K562 (cell line): ENCODE measurements at regions not wholly inside any gene's neighbourhood (a gene's known extent, or its start where the extent isn't known, plus 50 kb on each side); places are given as distances from the start of the nearest gene placed in this dataset.

Experiments used
- ATAC-seq: fragments of 200-7000 bp; cut with Tn5 transposase; 3 replicates; pipeline ENCODE4 v1.9.1; 2020; ENCODE audit warnings: moderate library complexity
- BruUV-seq: library from RNA; stranded (reverse); fragments of 400-500 nt; replicated peaks from 2 replicates; lab custom pipeline; 2021; lab: Mats Ljungman, UMichigan
- CTCF ChIA-PET: fragments of 300-600 bp; formaldehyde crosslinking; extraction: SDS; loops from one replicate; lab custom pipeline; 2021; ENCODE audit warnings: low intra/inter-chr PET ratio; lab: Yijun Ruan, JAX
- POLR2A ChIA-PET: fragments of 300-600, 350-650 bp; sonication (Branson Sonifier 250); formaldehyde crosslinking; extraction: SDS; loops from one replicate; lab custom pipeline; 2021; ENCODE audit warnings: antibody characterized with exemption, inconsistent platforms; lab: Yijun Ruan, JAX
- DNase-seq, 4 experiments: peaks; one replicate each; pipeline versions ENCODE4 v3.0.0 to v3.0.0-alpha.2; 2011 to 2018; ENCODE audit warnings: low spot score in 3 of 4, mixed read lengths in 3 of 4; ENCODE audit errors: extremely low read depth in 1 of 4
- FAIRE-seq: peaks from 2 replicates; lab custom pipeline; 2011; peaks lifted over from hg19 to GRCh38; lab: Jason Lieb, UNC
- H2AFZ ChIP-seq: 2 replicates; pipeline ENCODE4 v1.6.0; 2011; ENCODE audit warnings: low read depth, low read length, control low read depth, inconsistent platforms
- H3K27ac ChIP-seq: fragments of 200-600 bp; 3 replicates; pipeline ENCODE4 v1.8.0; 2011; ENCODE audit warnings: low read depth, mild to moderate bottlenecking, control low read depth, inconsistent platforms, low read length, moderate library complexity, mixed read lengths; ENCODE audit errors: extremely low read depth
- H3K27me3 ChIP-seq, 2 experiments: fragments of 300-600 bp in 1 of 2; 2 replicates in 1 of 2; 3 replicates in 1 of 2; pipeline versions ENCODE4 v1.6.0 to v1.8.0; 2011; ENCODE audit warnings: inconsistent platforms in 2 of 2, low read length in 2 of 2, mild to moderate bottlenecking in 1 of 2, mixed read lengths in 1 of 2, moderate library complexity in 1 of 2; ENCODE audit not compliant: control insufficient read depth in 2 of 2, insufficient read depth in 2 of 2
- H3K36me3 ChIP-seq: fragments of 300-600 bp; 3 replicates; pipeline ENCODE4 v1.8.0; 2011; ENCODE audit warnings: mild to moderate bottlenecking, low read length, inconsistent platforms; ENCODE audit not compliant: control insufficient read depth, insufficient read depth
- H3K4me1 ChIP-seq, 2 experiments: fragments of 200-600 bp in 1 of 2; replicated peaks in 1 of 2; 2 replicates in 1 of 2; 3 replicates in 1 of 2; pipeline versions ENCODE4 v1.5.1 to v1.8.0; 2011; ENCODE audit warnings: inconsistent platforms in 2 of 2, low read length in 2 of 2, mild to moderate bottlenecking in 1 of 2, mixed read lengths in 1 of 2, moderate library complexity in 1 of 2; ENCODE audit not compliant: control insufficient read depth in 2 of 2, insufficient read depth in 2 of 2
- H3K4me2 ChIP-seq: 2 replicates; pipeline ENCODE4 v1.6.1; 2011; ENCODE audit warnings: low read length, control low read depth, inconsistent platforms, mixed read lengths; ENCODE audit not compliant: insufficient read depth
- H3K4me3 ChIP-seq: fragments of 200-600 bp; sonication (generic), shearing (Covaris generic); 2 replicates; pipeline ENCODE4 v1.5.1; 2016; ENCODE audit warnings: control low read depth, inconsistent platforms
- H3K79me2 ChIP-seq: fragments of 200-600 bp; 3 replicates; pipeline ENCODE4 v1.8.0; 2011; ENCODE audit warnings: low read length, inconsistent platforms; ENCODE audit not compliant: control insufficient read depth, insufficient read depth
- H3K9ac ChIP-seq, 2 experiments: 2 replicates each; pipeline versions ENCODE4 v1.6.0 to v1.6.1; 2011; ENCODE audit warnings: low read depth in 2 of 2, low read length in 2 of 2, control low read depth in 1 of 2, inconsistent platforms in 1 of 2, mild to moderate bottlenecking in 1 of 2, mixed read lengths in 1 of 2; ENCODE audit not compliant: insufficient read depth in 1 of 2
- H3K9me1 ChIP-seq: one replicate; pipeline ENCODE4 v1.6.0; 2011; ENCODE audit warnings: inconsistent platforms, mild to moderate bottlenecking, low read length, moderate library complexity; ENCODE audit not compliant: control insufficient read depth, insufficient read depth
- H3K9me3 ChIP-seq: replicated peaks from 2 replicates; pipeline ENCODE4 v1.5.1; 2011; ENCODE audit warnings: low read depth, low read length, inconsistent platforms; ENCODE audit not compliant: control insufficient read depth, insufficient read depth
- H4K20me1 ChIP-seq: replicated peaks from 2 replicates; pipeline ENCODE4 v1.6.1; 2011; ENCODE audit warnings: low read length, inconsistent platforms, mixed read lengths; ENCODE audit not compliant: control insufficient read depth, insufficient read depth
- EHMT2 ChIP-seq: fragments of 450-650 bp; IDR thresholded peaks from 2 replicates; pipeline ENCODE4 v1.6.1; 2018; ENCODE audit warnings: antibody characterized with exemption
- FOSL1 ChIP-seq: fragments of 200-800 bp; sonication (Bioruptor generic); conservative IDR thresholded peaks from 2 replicates; pipeline ENCODE4 v1.6.1; 2016; ENCODE audit warnings: missing genetic modification characterization, missing compliant biosample characterization
- HIVEP1 ChIP-seq: fragments of 250-450 bp; sonication (Bioruptor Pico); IDR thresholded peaks from 2 replicates; pipeline ENCODE4 v1.4.0; 2020; ENCODE audit warnings: mild to moderate bottlenecking
- KLF13 ChIP-seq: fragments of 450-650 bp; IDR thresholded peaks from 2 replicates; pipeline ENCODE4 v1.6.1; 2016; ENCODE audit warnings: missing genetic modification characterization, low read depth, mild to moderate bottlenecking, missing compliant biosample characterization, moderate library complexity, borderline replicate concordance
- MXI1 ChIP-seq: IDR thresholded peaks from 2 replicates; pipeline ENCODE4 v1.6.1; 2011; ENCODE audit warnings: low read depth, mild to moderate bottlenecking, improper control_type of control experiment, low read length
- NFIX ChIP-seq: fragments of 250-450 bp; sonication (Bioruptor Pico); IDR thresholded peaks from 2 replicates; pipeline ENCODE4 v1.4.0; 2020; ENCODE audit warnings: low read depth, mild to moderate bottlenecking, moderate library complexity
- NFXL1 ChIP-seq: fragments of 450-650 bp; formaldehyde crosslinking; IDR thresholded peaks from 2 replicates; pipeline ENCODE4 v1.4.0; 2021; ENCODE audit warnings: mild to moderate bottlenecking
- PHTF2 ChIP-seq: fragments of 250-450 bp; sonication (Bioruptor Pico); IDR thresholded peaks from 2 replicates; pipeline ENCODE4 v1.5.0; 2021; ENCODE audit warnings: mild to moderate bottlenecking
- SMAD3 ChIP-seq: fragments of 450-650 bp; formaldehyde crosslinking; conservative IDR thresholded peaks from 2 replicates; pipeline ENCODE4 v1.4.0; 2020; ENCODE audit warnings: mild to moderate bottlenecking
- TAF1 ChIP-seq: IDR thresholded peaks from 2 replicates; pipeline ENCODE4 v1.6.1; 2011; ENCODE audit warnings: mild to moderate bottlenecking, low read length, moderate library complexity; ENCODE audit not compliant: insufficient read depth, control insufficient read depth, severe bottlenecking; ENCODE audit errors: extremely low read depth
- TFAM ChIP-seq: fragments of 250-450 bp; sonication (Bioruptor Pico); conservative IDR thresholded peaks from 2 replicates; pipeline ENCODE4 v1.5.0; 2021; ENCODE audit warnings: mild to moderate bottlenecking, moderate library complexity
- ZNF561 ChIP-seq: fragments of 450-650 bp; formaldehyde crosslinking; conservative IDR thresholded peaks from 2 replicates; pipeline ENCODE4 v1.4.0; 2020; ENCODE audit warnings: mild to moderate bottlenecking, moderate library complexity
- ZNF589 ChIP-seq: fragments of 200-800 bp; sonication (Bioruptor generic); IDR thresholded peaks from 2 replicates; pipeline ENCODE4 v1.6.1; 2016; ENCODE audit warnings: low read depth, missing genetic modification characterization, missing compliant biosample characterization
- ZNF830 ChIP-seq: fragments of 250-450 bp; sonication (Bioruptor Pico); IDR thresholded peaks from 2 replicates; pipeline ENCODE4 v1.5.0; 2021; ENCODE audit warnings: mild to moderate bottlenecking
- WGBS: fragments of 100-300 bp; shearing (Covaris generic); methylation state at CpG from one replicate; pipeline ENCODE4 v1.1.6; 2016; ENCODE audit warnings: low coverage, mixed read lengths; ENCODE audit not compliant: insufficient coverage; ENCODE audit errors: missing lambda C conversion rate; 5-methylcytosine and 5-hydroxymethylcytosine counted together
- in situ Hi-C: fragments of 300-500 bp; cut with MboI; formaldehyde crosslinking; loops from 4 replicates; pipeline ENCODE4 v1.15.0; 2018; ENCODE audit warnings: inconsistent platforms, mixed read lengths
- intact Hi-C: fragments of 100-400 bp; cut with micrococcal nuclease; formaldehyde crosslinking; loops from 2 replicates; pipeline ENCODE4 v1.14.2; 2022

DNA sequence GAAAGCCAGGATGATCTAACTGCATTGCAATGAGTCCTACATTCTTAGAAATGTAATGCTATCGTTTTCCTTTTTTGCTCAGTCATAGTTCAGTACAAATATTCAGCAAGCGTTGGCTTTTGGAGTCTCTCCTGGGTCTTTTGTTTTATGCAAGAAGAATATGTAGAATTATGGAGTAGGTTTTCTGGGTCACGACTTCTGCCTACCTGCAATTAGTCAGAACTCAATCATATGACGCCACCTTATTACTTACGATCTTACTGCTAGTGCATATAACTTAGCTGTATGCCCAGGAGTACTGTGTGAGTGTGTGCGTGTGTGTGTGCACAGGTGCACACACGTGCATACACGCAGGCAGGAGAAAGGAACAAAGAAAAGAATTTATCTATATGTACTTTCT is 640.2 kb downstream of the STK39 start (continued):
- TF ChIP-seq NFXL1 (CRISPR knock-in tag) (no peak), ZNF830 (CRISPR knock-in tag) (no peak), ZNF589 (CRISPR knock-in tag) (no peak)

DNA sequence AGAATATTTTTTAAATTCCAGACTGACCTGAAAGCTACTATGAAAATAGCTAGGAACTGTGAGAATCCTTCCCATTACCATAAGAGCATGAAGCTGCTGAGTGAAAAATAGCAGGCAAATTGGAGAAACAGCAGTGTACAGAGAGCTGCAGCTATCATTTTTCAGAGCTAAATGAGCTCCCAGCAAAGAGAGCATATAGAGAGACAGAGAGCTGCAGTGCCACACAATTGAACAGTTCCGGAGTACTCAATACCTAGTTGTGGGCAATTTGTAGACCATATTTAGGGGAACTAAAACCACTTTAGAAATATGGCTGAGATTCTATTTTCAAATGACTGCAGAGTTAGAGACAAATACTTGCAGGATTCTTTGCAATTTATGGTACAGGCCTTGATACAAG is 645.3 kb downstream of the STK39 start:
- 0% methylated on average over 1 of the region's 1 CpG for WGBS
- H3K4me2 ChIP-seq: no peak overlapping the region
- ATAC-seq (no peak), FAIRE-seq (no peak), DNase-seq (no peak)
- no peaks in the 10 kb centered on the region for H3K27me3 ChIP-seq
- no peak for TF ChIP-seq NFIX (CRISPR knock-in tag)
- TF ChIP-seq EHMT2: no peak
- TF ChIP-seq MXI1: no peak
- no peaks in the 10 kb centered on the region for H3K9me3 ChIP-seq
- ChIA-PET POLR2A (no interaction called here), CTCF (no interaction called here)
- no peaks in the 10 kb centered on the region for H3K9me1 ChIP-seq
- H4K20me1 ChIP-seq: no peaks in the 10 kb centered on the region
- H3K4me3 ChIP-seq: no peak overlapping the region
- intact Hi-C loops (no loop called here), in situ Hi-C loops (no loop called here)
- BruUV-seq: no TSS peak
- H3K36me3 ChIP-seq: no peaks in the 10 kb centered on the region
- H2AFZ ChIP-seq: no peak overlapping the region
- no peaks in the 10 kb centered on the region for H3K4me1 ChIP-seq
- no peak overlapping the region for H3K27ac ChIP-seq
- H3K9ac ChIP-seq: no peak overlapping the region
- no peaks in the 10 kb centered on the region for H3K79me2 ChIP-seq

DNA sequence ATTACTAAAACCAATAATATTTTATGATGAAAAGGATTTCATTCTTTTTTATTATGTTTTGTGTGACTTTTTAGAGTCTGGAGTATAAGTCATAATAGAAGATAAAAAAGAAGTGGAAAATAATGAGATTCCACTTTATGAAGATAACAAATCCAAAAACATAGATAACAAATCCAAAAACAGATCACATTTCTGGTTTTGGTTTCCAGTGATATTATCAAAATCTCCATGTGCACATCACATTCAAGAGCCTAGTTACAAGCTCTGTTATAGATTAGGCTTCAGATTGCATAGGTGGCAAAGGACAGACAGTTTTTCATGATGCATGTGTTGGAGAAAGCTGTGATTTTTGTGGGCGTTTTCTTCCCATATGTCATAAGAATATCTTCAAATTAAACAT is 648.2 kb downstream of the STK39 start:
- Histone ChIP-seq H3K9me1 (no peaks in the 10 kb centered on the region), H3K27ac (no peak overlapping the region)
- POLR2A ChIA-PET: no interaction called here

More for the DNA sequence above, 648.2 kb downstream of the STK39 start:
- WGBS: 0% methylated on average over 1 of the region's 1 CpG
- in situ Hi-C loops: no loop called here
- no peaks in the 10 kb centered on the region for H3K36me3 ChIP-seq
- CTCF ChIA-PET: no interaction called here
- no peaks in the 10 kb centered on the region for H3K9me3 ChIP-seq
- no peak overlapping the region for H2AFZ ChIP-seq
- H3K4me1 ChIP-seq: no peaks in the 10 kb centered on the region
- intact Hi-C loops: loop anchor here (5.0 kb wide), 1 partner anchor 518 kb away; no protein-coding TSS in a partner anchor
- no peak overlapping the region for H3K4me3 ChIP-seq
- no peak overlapping the region for H3K9ac ChIP-seq
- H3K4me2 ChIP-seq: no peak overlapping the region
- H3K79me2 ChIP-seq: no peaks in the 10 kb centered on the region
- no peak for DNase-seq
- no peaks in the 10 kb centered on the region for H4K20me1 ChIP-seq
- TF ChIP-seq FOSL1 (tag): no peak
- TF ChIP-seq SMAD3 (CRISPR knock-in tag): no peak
- TF ChIP-seq ZNF561 (CRISPR knock-in tag): no peak
- no peak for TF ChIP-seq PHTF2
- no peak for TF ChIP-seq HIVEP1
- no peak for TF ChIP-seq KLF13
- no peak for TF ChIP-seq TAF1
- no peak for TF ChIP-seq TFAM (CRISPR knock-in tag)
- TF ChIP-seq, all 486 proteins: peak for 0
- FAIRE-seq: no peak
- no TSS peak for BruUV-seq
- H3K27me3 ChIP-seq: no peaks in the 10 kb centered on the region
- ATAC-seq: no peak
